A549 (cell line): ENCODE measurements at regions not wholly inside any gene's neighbourhood (a gene's known extent, or its start where the extent isn't known, plus 50 kb on each side); places are given as distances from the start of the nearest gene placed in this dataset.
A peak's percentile ranks its signal among the peaks of the same experiment; 100 is the strongest.

Experiments
- ATAC-seq, 2 experiments: fragments of 200-7000 bp in 1 of 2; fragments of >200 bp in 1 of 2; cut with Nextera tagmentation in 1 of 2; cut with Tn5 transposase in 1 of 2; 3 replicates each; pipeline versions ENCODE4 v1.8.0 to v1.9.1; 2018 to 2020; ENCODE audit warnings: mild to moderate bottlenecking in 1 of 2, moderate library complexity in 1 of 2
- CTCF ChIA-PET: fragments of 300-600 bp; sonication (Branson Sonifier 250); formaldehyde crosslinking; extraction: SDS; loops from one replicate; lab custom pipeline; 2021; ENCODE audit warnings: antibody characterized with exemption, inconsistent platforms; lab: Yijun Ruan, JAX
- POLR2A ChIA-PET: fragments of 350-600 bp; formaldehyde crosslinking; extraction: SDS; loops from one replicate; lab custom pipeline; 2021; ENCODE audit warnings: antibody characterized with exemption, inconsistent platforms; lab: Yijun Ruan, JAX
- DNase-seq, 2 experiments: peaks; one replicate each; pipeline versions ENCODE4 v3.0.0 to v3.0.0-alpha.2; 2011 to 2016; ENCODE audit warnings: low read depth in 1 of 2, low spot score in 1 of 2
- FAIRE-seq: peaks from 2 replicates; lab custom pipeline; 2011; peaks lifted over from hg19 to GRCh38; lab: Jason Lieb, UNC
- H3K27ac ChIP-seq, 2 experiments: fragments of >200 bp; sonication (Bioruptor Twin); formaldehyde crosslinking; 3 replicates each; pipeline ENCODE4 v1.5.1; 2016 to 2017
- H3K4me1 ChIP-seq: fragments of >200 bp; sonication (Bioruptor Twin); formaldehyde crosslinking; 3 replicates; pipeline ENCODE4 v1.6.1; 2016
- H3K4me2 ChIP-seq: fragments of >200 bp; sonication (Bioruptor Twin); formaldehyde crosslinking; 3 replicates; pipeline ENCODE4 v1.6.1; 2016
- H3K4me3 ChIP-seq: fragments of >200 bp; sonication (Bioruptor Twin); formaldehyde crosslinking; 3 replicates; pipeline ENCODE4 v1.5.1; 2016
- H3K9me3 ChIP-seq: fragments of >200 bp; sonication (Bioruptor Twin); formaldehyde crosslinking; 3 replicates; pipeline ENCODE4 v1.6.1; 2016
- BHLHE40 ChIP-seq: IDR thresholded peaks from 2 replicates; pipeline ENCODE4 v1.6.1; 2012; ENCODE audit warnings: low read depth, low read length, inconsistent platforms
- CHD2 ChIP-seq: fragments of 150-350 bp; IDR thresholded peaks from 2 replicates; pipeline ENCODE4 v1.6.1; 2014; ENCODE audit warnings: low read length; ENCODE audit not compliant: partially characterized antibody
- EHF ChIP-seq: fragments of 250-450 bp; sonication (Bioruptor Pico); IDR thresholded peaks from 2 replicates; pipeline ENCODE4 v1.5.0; 2020; ENCODE audit warnings: mild to moderate bottlenecking
- EHMT2 ChIP-seq: fragments of 200-600 bp; sonication (generic); IDR thresholded peaks from 2 replicates; pipeline ENCODE4 v1.6.1; 2016; ENCODE audit warnings: antibody characterized with exemption, low read depth, mild to moderate bottlenecking, moderate library complexity
- ESRRA ChIP-seq: fragments of 150-350 bp; IDR thresholded peaks from 2 replicates; pipeline ENCODE4 v1.6.1; 2014; ENCODE audit warnings: mild to moderate bottlenecking, low read length, borderline replicate concordance
- FOXS1 ChIP-seq: fragments of 250-450 bp; sonication (Bioruptor Pico); IDR thresholded peaks from 2 replicates; pipeline ENCODE4 v1.5.0; 2020; ENCODE audit warnings: mild to moderate bottlenecking, moderate library complexity
- HEYL ChIP-seq: fragments of 250-450 bp; sonication (Bioruptor Pico); IDR thresholded peaks from 2 replicates; pipeline ENCODE4 v1.8.0; 2021; ENCODE audit warnings: mild to moderate bottlenecking, moderate library complexity
- HOXB13 ChIP-seq: fragments of 250-450 bp; sonication (Bioruptor Pico); IDR thresholded peaks from 2 replicates; pipeline ENCODE4 v1.5.0; 2020; ENCODE audit warnings: low read depth, mild to moderate bottlenecking, moderate library complexity
- HOXB5 ChIP-seq: fragments of 250-450 bp; sonication (Bioruptor Pico); IDR thresholded peaks from 2 replicates; pipeline ENCODE4 v1.5.0; 2020; ENCODE audit warnings: mild to moderate bottlenecking, moderate library complexity
- MAFK ChIP-seq: fragments of 450-650 bp; IDR thresholded peaks from 2 replicates; pipeline ENCODE4 v1.6.1; 2014; ENCODE audit not compliant: partially characterized antibody
- NFE2L2 ChIP-seq: fragments of 150-350 bp; conservative IDR thresholded peaks from 2 replicates; pipeline ENCODE4 v1.6.1; 2014; ENCODE audit warnings: low read length
- RAD21 ChIP-seq, 2 experiments: fragments of >200 bp in 1 of 2; sonication (Bioruptor Twin) in 1 of 2; formaldehyde crosslinking in 1 of 2; IDR thresholded peaks in 1 of 2; conservative IDR thresholded peaks in 1 of 2; 2 replicates in 1 of 2; 3 replicates in 1 of 2; pipeline ENCODE4 v1.6.1; 2012 to 2018; ENCODE audit warnings: inconsistent platforms in 1 of 2
- RCOR1 ChIP-seq: fragments of 150-350 bp; IDR thresholded peaks from 2 replicates; pipeline ENCODE4 v1.6.1; 2014; ENCODE audit warnings: antibody characterized with exemption, low read length, low read depth
- RFX5 ChIP-seq: fragments of 450-650 bp; IDR thresholded peaks from 2 replicates; pipeline ENCODE4 v1.7.1; 2014; ENCODE audit warnings: antibody characterized with exemption, mild to moderate bottlenecking, moderate library complexity
- SMC3 ChIP-seq: fragments of >200 bp; sonication (Bioruptor Twin); formaldehyde crosslinking; IDR thresholded peaks from 3 replicates; pipeline ENCODE4 v1.6.1; 2018; ENCODE audit warnings: inconsistent platforms
- TFCP2L1 ChIP-seq: fragments of 250-450 bp; sonication (Bioruptor Pico); IDR thresholded peaks from 2 replicates; pipeline ENCODE4 v1.5.0; 2021; ENCODE audit warnings: mild to moderate bottlenecking
- ZFP36 ChIP-seq: fragments of 450-650 bp; IDR thresholded peaks from 2 replicates; pipeline ENCODE4 v1.6.1; 2014; ENCODE audit warnings: borderline replicate concordance; ENCODE audit not compliant: partially characterized antibody
- ZNF302 ChIP-seq: fragments of 250-450 bp; sonication (Bioruptor Pico); IDR thresholded peaks from 2 replicates; pipeline ENCODE4 v1.9.0; 2021; ENCODE audit warnings: inconsistent platforms, mild to moderate bottlenecking, moderate library complexity
- WGBS: methylation state at CpG from one replicate; pipeline ENCODE4 v1.1.6; 2017; ENCODE audit errors: missing lambda C conversion rate; 5-methylcytosine and 5-hydroxymethylcytosine counted together
- TF ChIP-seq, protein P1 (sequence below): fragments of >200 bp; sonication (Bioruptor Twin); formaldehyde crosslinking; IDR thresholded peaks from 3 replicates; pipeline ENCODE4 v1.5.1; 2016
- TF ChIP-seq, protein P2 (sequence below): fragments of 250-450 bp; sonication (Bioruptor Pico); IDR thresholded peaks from 2 replicates; pipeline ENCODE4 v1.5.0; 2020; ENCODE audit warnings: low read depth, mild to moderate bottlenecking, moderate library complexity
- TF ChIP-seq, protein P3 (sequence below): fragments of >200 bp; sonication (Bioruptor Twin); formaldehyde crosslinking; IDR thresholded peaks from 2 replicates; pipeline ENCODE4 v1.6.1; 2016
- TF ChIP-seq, protein P4 (sequence below): IDR thresholded peaks from 2 replicates; pipeline ENCODE4 v1.6.1; 2012
- TF ChIP-seq, protein P5 (sequence below): fragments of 200-600 bp; sonication (generic); IDR thresholded peaks from 2 replicates; pipeline ENCODE4 v1.6.1; 2016; ENCODE audit warnings: antibody characterized with exemption, mild to moderate bottlenecking, moderate library complexity

DNA sequence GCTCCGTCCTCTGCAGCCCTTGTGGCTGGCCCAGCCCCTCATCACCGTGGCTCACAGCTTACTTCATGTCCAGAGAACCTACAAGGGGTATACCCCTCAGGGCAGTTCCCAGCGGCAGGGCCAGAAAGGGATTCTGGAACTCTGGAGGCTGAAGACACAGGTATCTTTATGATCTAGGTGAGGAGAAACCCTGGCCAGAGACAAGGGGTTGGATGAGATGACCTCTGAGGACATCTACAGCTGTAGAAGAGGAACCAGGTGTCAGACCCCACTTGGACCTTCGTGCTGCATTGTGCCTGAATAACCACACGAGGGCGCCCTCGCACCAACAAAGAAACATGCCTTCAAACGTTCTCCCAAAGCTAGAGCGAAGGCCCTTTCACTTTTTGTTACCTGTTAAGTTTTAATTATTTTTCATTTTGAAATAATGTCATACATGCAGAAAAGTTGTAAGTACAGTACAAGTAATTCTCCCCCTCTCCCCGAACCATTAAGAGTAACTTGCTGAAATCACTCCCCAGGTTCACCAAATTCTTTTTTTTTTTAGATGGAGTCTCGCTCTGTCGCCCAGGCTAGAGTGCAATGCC, 118.7 kb upstream of the SMAD3 start:
- Histone ChIP-seq H3K27ac (peak overlapping the region; percentile 60 to 82), H3K4me2 (peak overlapping the region; percentile 41), H3K4me1 (peaks cover 39% of the 10 kb centered on the region), H3K4me3 (no peak overlapping the region), H3K9me3 (no peaks in the 10 kb centered on the region)
- peak; percentile 99 for TF ChIP-seq SMC3
- TF ChIP-seq, protein P1, sequence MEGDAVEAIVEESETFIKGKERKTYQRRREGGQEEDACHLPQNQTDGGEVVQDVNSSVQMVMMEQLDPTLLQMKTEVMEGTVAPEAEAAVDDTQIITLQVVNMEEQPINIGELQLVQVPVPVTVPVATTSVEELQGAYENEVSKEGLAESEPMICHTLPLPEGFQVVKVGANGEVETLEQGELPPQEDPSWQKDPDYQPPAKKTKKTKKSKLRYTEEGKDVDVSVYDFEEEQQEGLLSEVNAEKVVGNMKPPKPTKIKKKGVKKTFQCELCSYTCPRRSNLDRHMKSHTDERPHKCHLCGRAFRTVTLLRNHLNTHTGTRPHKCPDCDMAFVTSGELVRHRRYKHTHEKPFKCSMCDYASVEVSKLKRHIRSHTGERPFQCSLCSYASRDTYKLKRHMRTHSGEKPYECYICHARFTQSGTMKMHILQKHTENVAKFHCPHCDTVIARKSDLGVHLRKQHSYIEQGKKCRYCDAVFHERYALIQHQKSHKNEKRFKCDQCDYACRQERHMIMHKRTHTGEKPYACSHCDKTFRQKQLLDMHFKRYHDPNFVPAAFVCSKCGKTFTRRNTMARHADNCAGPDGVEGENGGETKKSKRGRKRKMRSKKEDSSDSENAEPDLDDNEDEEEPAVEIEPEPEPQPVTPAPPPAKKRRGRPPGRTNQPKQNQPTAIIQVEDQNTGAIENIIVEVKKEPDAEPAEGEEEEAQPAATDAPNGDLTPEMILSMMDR = peak; percentile 98
- peak; percentile 8; the same call in 1 of the 2 replicates for TF ChIP-seq ZNF302 (CRISPR knock-in tag)
- no peak for TF ChIP-seq EHMT2
- TF ChIP-seq CHD2 = no peak
- TF ChIP-seq HOXB13 = no peak
- TF ChIP-seq ESRRA = no peak
- TF ChIP-seq RCOR1 = no peak
- peak; percentile 99 for TF ChIP-seq RAD21 (conservative IDR thresholded peaks at IDR 0.05 in 1 of 2, IDR thresholded peaks at IDR 0.05 in 1 of 2)
- no peak for TF ChIP-seq RFX5
- TF ChIP-seq MAFK = peak; percentile 56
- TF ChIP-seq, protein P2, sequence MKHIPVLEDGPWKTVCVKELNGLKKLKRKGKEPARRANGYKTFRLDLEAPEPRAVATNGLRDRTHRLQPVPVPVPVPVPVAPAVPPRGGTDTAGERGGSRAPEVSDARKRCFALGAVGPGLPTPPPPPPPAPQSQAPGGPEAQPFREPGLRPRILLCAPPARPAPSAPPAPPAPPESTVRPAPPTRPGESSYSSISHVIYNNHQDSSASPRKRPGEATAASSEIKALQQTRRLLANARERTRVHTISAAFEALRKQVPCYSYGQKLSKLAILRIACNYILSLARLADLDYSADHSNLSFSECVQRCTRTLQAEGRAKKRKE (CRISPR knock-in tag) = 0 out of 2 replicates have a peak, but pooled peaks have one; percentile 43
- TF ChIP-seq ZFP36 = no peak
- TF ChIP-seq, protein P3, sequence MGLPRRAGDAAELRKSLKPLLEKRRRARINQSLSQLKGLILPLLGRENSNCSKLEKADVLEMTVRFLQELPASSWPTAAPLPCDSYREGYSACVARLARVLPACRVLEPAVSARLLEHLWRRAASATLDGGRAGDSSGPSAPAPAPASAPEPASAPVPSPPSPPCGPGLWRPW = no peak
- no peak for TF ChIP-seq EHF (CRISPR knock-in tag)
- TF ChIP-seq TFCP2L1 (CRISPR knock-in tag) = no peak
- TF ChIP-seq, protein P4, sequence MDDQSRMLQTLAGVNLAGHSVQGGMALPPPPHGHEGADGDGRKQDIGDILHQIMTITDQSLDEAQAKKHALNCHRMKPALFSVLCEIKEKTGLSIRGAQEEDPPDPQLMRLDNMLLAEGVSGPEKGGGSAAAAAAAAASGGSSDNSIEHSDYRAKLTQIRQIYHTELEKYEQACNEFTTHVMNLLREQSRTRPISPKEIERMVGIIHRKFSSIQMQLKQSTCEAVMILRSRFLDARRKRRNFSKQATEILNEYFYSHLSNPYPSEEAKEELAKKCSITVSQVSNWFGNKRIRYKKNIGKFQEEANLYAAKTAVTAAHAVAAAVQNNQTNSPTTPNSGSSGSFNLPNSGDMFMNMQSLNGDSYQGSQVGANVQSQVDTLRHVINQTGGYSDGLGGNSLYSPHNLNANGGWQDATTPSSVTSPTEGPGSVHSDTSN = no peak
- peak; percentile 72 to 77 for ATAC-seq
- DNase-seq = peak; percentile 83 to 92
- WGBS = 28% methylated on average over 12 of the region's 12 CpGs
- peak; percentile 67 for FAIRE-seq
- ChIA-PET CTCF (interaction anchor here (0.6 to 9.2 kb wide), 119 partner anchors 9 to 1306 kb away, joined by 3 to 128 read pairs (median 7); partner anchors contain the start of genes AAGAB and SMAD3), POLR2A (interaction anchor here (0.6 to 1.5 kb wide), 6 partner anchors 15 to 357 kb away, joined by 3 to 7 read pairs (median 4); partner anchors contain the start of gene SMAD3)

DNA sequence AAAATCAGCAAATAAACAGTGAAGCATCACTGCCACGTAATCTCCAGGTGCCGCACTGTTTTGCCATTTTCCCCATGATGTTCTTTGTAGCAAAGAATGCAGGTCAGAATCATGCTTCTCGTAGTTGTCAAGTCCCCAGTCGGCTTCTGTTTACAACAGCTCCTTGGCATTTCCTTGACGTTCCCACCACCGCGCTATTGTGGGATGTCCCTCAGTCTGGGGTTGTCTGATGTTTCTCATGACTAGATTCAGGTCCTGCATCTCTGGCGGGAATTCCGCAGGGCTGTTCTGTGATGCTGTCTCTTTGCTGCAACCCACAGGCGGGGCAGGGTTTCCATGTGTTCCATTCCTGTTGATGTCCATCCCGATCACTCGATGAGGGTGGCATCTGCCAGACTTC, 117.9 kb upstream of the SMAD3 start:
- no peak for ATAC-seq
- CTCF ChIA-PET = interaction anchor here (0.9 to 9.2 kb wide), 53 partner anchors 8 to 1305 kb away, joined by 3 to 128 read pairs (median 10); partner anchors contain the start of genes AAGAB and SMAD3
- no peak overlapping the region for H3K4me2 ChIP-seq
- FAIRE-seq = peak; percentile 28
- TF ChIP-seq HOXB5 (CRISPR knock-in tag) = no peak
- TF ChIP-seq, all 56 proteins: peak for 0
- no peak overlapping the region for H3K4me3 ChIP-seq
- DNase-seq = no peak
- peaks cover 39% of the 10 kb centered on the region for H3K4me1 ChIP-seq
- 83% methylated on average over 12 of the region's 12 CpGs for WGBS
- no peaks in the 10 kb centered on the region for H3K9me3 ChIP-seq
- H3K27ac ChIP-seq = peak overlapping the region; percentile 28 to 82; a peak in 5 of 6 replicates
- POLR2A ChIA-PET = interaction anchor here (1.2 kb wide), 1 partner anchor 227 kb away, joined by 3 read pairs; no protein-coding TSS in a partner anchor

DNA sequence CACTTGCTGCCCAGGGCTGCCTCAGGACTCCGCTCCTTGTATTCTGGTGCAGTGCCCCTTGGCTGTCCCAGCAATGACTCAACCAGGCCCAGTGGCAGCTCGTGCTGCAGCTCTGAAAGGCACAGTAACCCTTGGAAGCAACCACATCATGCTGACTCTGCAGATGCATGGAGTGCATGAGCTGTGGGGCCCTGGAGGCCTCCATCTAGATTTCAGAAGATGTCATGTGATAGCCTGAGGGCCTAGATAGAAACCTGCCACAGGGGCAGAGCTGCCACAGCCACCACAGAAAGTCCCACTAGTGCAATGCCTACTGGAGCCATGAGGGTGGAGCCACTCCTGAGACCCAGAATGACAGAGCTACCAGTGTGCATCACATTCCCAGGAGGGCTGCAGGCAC, 117.1 kb upstream of the SMAD3 start:
- FAIRE-seq (no peak), DNase-seq (peak in 1 of 2 experiments; percentile 65), ATAC-seq (peak; percentile 25 to 42; a peak in 4 of 6 replicates)
- Histone ChIP-seq H3K4me2 (peak overlapping the region; percentile 22), H3K4me1 (peaks cover 35% of the 10 kb centered on the region), H3K27ac (peak overlapping the region; percentile 19 to 82), H3K4me3 (no peak overlapping the region), H3K9me3 (no peaks in the 10 kb centered on the region)
- CTCF ChIA-PET = interaction anchor here (0.5 to 9.2 kb wide), 17 partner anchors 10 to 360 kb away, joined by 3 to 128 read pairs (median 20); partner anchors contain the start of gene SMAD3
- POLR2A ChIA-PET = no interaction called here
- 19% methylated on average over 2 of the region's 2 CpGs for WGBS
- TF ChIP-seq FOXS1 (no peak), HEYL (CRISPR knock-in tag) (no peak), NFE2L2 (no peak), ZFP36 (no peak), MAFK (peak; percentile 93), BHLHE40 (no peak), RAD21 (conservative IDR thresholded peaks at IDR 0.05 in 1 of 2, IDR thresholded peaks at IDR 0.05 in 1 of 2) (peak in 1 of 2 experiments; percentile 20; a peak in 2 of 5 replicates)
- TF ChIP-seq, protein P5, sequence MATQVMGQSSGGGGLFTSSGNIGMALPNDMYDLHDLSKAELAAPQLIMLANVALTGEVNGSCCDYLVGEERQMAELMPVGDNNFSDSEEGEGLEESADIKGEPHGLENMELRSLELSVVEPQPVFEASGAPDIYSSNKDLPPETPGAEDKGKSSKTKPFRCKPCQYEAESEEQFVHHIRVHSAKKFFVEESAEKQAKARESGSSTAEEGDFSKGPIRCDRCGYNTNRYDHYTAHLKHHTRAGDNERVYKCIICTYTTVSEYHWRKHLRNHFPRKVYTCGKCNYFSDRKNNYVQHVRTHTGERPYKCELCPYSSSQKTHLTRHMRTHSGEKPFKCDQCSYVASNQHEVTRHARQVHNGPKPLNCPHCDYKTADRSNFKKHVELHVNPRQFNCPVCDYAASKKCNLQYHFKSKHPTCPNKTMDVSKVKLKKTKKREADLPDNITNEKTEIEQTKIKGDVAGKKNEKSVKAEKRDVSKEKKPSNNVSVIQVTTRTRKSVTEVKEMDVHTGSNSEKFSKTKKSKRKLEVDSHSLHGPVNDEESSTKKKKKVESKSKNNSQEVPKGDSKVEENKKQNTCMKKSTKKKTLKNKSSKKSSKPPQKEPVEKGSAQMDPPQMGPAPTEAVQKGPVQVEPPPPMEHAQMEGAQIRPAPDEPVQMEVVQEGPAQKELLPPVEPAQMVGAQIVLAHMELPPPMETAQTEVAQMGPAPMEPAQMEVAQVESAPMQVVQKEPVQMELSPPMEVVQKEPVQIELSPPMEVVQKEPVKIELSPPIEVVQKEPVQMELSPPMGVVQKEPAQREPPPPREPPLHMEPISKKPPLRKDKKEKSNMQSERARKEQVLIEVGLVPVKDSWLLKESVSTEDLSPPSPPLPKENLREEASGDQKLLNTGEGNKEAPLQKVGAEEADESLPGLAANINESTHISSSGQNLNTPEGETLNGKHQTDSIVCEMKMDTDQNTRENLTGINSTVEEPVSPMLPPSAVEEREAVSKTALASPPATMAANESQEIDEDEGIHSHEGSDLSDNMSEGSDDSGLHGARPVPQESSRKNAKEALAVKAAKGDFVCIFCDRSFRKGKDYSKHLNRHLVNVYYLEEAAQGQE = no peak
- TF ChIP-seq, protein P2 (CRISPR knock-in tag) = no peak
